Activated CD8-positive, alpha-beta memory T cell treated with anti-CD3 and anti-CD28 coated beads, Interleukin-2, amount 50 U/mL, for 48 hours (primary cell): ENCODE measurements at regions not wholly inside any gene's neighbourhood (a gene's known extent, or its start where the extent isn't known, plus 50 kb on each side); places are given as distances from the start of the nearest gene placed in this dataset.

ENCODE experiments used
- DNase-seq: peaks from one replicate; pipeline ENCODE4 v3.0.0-alpha.2; 2020

GRCh38 chr1:209207126-209207700, 376.3 kb upstream of the CAMK1G start:
- DNase-seq = no peak

GRCh38 chr1:209207701-209208286, 375.7 kb upstream of the CAMK1G start:
- peak; percentile 62 for DNase-seq

- no peak for DNase-seq
Observed at GRCh38 chr1:209208648-209209047, 374.9 kb upstream of the CAMK1G start.

GRCh38 chr1:209213989-209214388, 369.5 kb upstream of the CAMK1G start:
- DNase-seq = no peak

- no peak for DNase-seq
Observed at GRCh38 chr1:209215826-209216225, 367.7 kb upstream of the CAMK1G start.

GRCh38 chr1:209218113-209218512, 365.4 kb upstream of the CAMK1G start:
- no peak for DNase-seq

GRCh38 chr1:209218981-209219380, 364.5 kb upstream of the CAMK1G start:
- no peak for DNase-seq

- no peak for DNase-seq
Observed at GRCh38 chr1:209219791-209220524, 363.6 kb upstream of the CAMK1G start.

GRCh38 chr1:209222826-209223225, 360.7 kb upstream of the CAMK1G start:
- DNase-seq = no peak

- DNase-seq = no peak
Observed at GRCh38 chr1:209223791-209224190, 359.7 kb upstream of the CAMK1G start.

- DNase-seq = no peak
Observed at GRCh38 chr1:209224886-209225285, 358.6 kb upstream of the CAMK1G start.

GRCh38 chr1:209227171-209227570, 356.3 kb upstream of the CAMK1G start:
- DNase-seq = no peak

- DNase-seq = no peak
Observed at GRCh38 chr1:209227941-209228340, 355.6 kb upstream of the CAMK1G start.

- DNase-seq = no peak
Observed at GRCh38 chr1:209229494-209230061, 353.9 kb upstream of the CAMK1G start.

- no peak for DNase-seq
Observed at GRCh38 chr1:209230314-209230713, 353.2 kb upstream of the CAMK1G start.

- DNase-seq = no peak
Observed at GRCh38 chr1:209231476-209232156, 351.9 kb upstream of the CAMK1G start.

GRCh38 chr1:209232197-209232596, 351.3 kb upstream of the CAMK1G start:
- DNase-seq = no peak

GRCh38 chr1:209232759-209233158, 350.8 kb upstream of the CAMK1G start:
- DNase-seq = no peak

- DNase-seq = no peak
Observed at GRCh38 chr1:209235166-209235565, 348.3 kb upstream of the CAMK1G start.

GRCh38 chr1:209238356-209238755, 345.2 kb upstream of the CAMK1G start:
- DNase-seq = no peak

GRCh38 chr1:209240351-209240750, 343.2 kb upstream of the CAMK1G start:
- DNase-seq = no peak

GRCh38 chr1:209241487-209241886, 342.0 kb upstream of the CAMK1G start:
- no peak for DNase-seq

- peak; percentile 60 for DNase-seq
Observed at GRCh38 chr1:209248649-209249279, 334.8 kb upstream of the CAMK1G start.
